ENCODE measurements at regions not wholly inside any gene's neighbourhood (a gene's known extent, or its start where the extent isn't known, plus 50 kb on each side); places are given as distances from the start of the nearest gene placed in this dataset.
A peak's percentile ranks its signal among the peaks of the same experiment; 100 is the strongest.
"Not testable (repeated sequence)": the region's sequence is repeated elsewhere in the genome, so short reads cannot be mapped to it uniquely, and the experiment has no call there.

GRCh38 chr4:62455871-62456270, 1255.7 kb downstream of the ADGRL3 start:
- peak; percentile 38 for DNase-seq (ENCODE audit: low read depth)

DNA sequence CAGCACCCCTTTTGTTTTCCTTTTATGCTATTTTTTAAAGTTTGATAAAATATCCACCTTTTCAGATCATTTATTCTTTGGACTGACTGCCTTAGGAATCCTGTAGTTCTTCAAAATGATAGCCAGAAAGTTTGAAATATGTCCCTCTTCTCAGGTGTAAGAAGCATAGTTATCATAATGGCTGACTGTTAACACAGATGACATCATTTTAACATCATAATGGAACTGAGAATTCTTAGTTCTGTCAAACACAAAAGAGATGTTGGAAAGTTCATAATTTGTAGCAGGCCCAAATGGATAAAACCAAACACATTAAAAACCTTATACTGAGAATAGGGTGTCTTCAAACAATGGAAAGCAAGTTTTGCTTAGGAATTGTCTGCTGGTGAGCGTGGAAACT, 1254.4 kb downstream of the ADGRL3 start:
- no peak for DNase-seq (ENCODE audit: low read depth)

- DNase-seq (ENCODE audit: low read depth), result no peak
Measured at GRCh38 chr4:62450740-62451139, 1250.6 kb downstream of the ADGRL3 start.

GRCh38 chr4:62449538-62449937, 1249.4 kb downstream of the ADGRL3 start:
- no peak for DNase-seq (ENCODE audit: low read depth)

DNA sequence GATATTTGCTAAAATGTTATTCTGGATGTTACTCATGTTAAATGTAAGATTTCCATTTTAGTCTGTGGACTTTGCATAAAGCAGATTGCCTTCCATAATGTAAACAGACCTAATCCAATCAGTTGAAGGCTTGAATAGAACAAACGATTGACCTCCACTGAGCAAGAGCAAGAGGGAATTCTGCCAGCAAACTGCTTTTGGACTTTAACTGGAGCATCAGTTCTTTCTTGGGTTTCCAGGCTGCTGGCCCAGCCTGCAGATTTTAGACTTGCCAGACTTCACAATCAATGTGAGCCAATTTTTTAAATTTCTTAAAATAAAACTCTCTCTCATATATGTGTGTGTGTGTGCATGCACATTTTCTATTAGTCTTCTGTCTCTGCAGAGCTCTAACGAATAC, 1248.8 kb downstream of the ADGRL3 start:
- no peak for DNase-seq (ENCODE audit: low read depth)

DNA sequence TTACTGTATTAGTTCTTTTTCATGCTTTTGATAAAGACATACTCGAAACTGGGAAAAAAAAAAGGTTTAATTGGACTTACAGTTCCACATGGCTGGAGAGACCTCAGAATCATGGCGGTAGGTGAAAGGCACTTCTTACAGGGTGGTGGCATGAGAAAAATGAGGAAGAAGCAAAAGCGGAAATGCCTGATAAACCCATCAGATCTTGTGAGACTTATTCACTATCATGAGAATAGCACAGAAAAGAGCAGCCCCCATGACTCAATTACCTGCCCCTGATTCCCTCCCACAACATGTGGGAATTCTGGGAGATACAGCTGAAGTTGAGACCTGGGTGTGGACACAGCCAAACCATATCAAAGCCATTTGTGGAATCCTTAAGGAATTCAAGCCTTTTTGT, 1238.9 kb downstream of the ADGRL3 start:
- DNase-seq (ENCODE audit: low read depth), result no peak

- no peak for DNase-seq (ENCODE audit: low read depth)
Measured at GRCh38 chr4:62434921-62435320, 1234.8 kb downstream of the ADGRL3 start.

DNA sequence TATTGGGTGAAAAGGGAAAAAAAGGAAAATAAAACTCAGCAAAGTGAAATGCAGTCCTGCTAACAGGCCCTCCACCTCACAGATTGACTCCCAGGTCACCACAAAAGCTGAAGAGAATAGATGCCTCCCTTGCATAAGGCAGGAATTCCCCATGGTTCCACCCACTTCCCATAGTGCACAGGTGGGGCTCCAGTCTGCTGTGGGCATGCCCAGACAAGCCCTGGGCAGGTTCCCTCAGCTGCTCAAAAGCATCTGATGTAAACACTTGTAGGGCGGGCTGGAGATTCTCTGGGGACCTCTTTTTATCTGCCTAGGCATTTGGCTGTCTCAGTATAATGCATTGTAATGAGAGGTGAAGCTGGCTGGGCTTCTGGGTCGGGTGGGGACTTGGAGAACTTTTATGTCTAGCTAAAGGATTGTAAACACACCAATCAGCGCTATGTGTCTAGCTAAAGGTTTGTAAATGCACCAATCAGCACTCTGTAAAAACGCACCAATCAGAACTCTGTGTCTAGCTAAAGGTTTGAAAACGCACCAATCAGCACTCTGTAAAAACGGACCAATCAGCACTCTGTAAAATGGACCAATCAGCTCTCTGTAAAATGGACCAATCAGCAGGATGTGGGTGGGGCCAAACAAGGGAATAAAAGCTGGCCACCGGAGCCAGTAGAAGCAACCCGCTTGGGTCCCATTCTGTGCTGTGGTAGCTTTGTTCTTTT, 1231.5 kb downstream of the ADGRL3 start:
- not testable (repeated sequence) for DNase-seq (ENCODE audit: low read depth)

- peak; percentile 15 for DNase-seq (ENCODE audit: low read depth)
Measured at GRCh38 chr4:62429297-62429696, 1229.2 kb downstream of the ADGRL3 start.

- DNase-seq (ENCODE audit: low read depth), result no peak
Measured at GRCh38 chr4:62415256-62415655, 1215.1 kb downstream of the ADGRL3 start.

- no peak for DNase-seq (ENCODE audit: low read depth)
Measured at GRCh38 chr4:62414563-62414962, 1214.4 kb downstream of the ADGRL3 start.

- DNase-seq (ENCODE audit: low read depth), result no peak
Measured at GRCh38 chr4:62410371-62411003, 1210.4 kb downstream of the ADGRL3 start.

- peak; percentile 17 for DNase-seq (ENCODE audit: low read depth)
Measured at GRCh38 chr4:62408454-62408853, 1208.3 kb downstream of the ADGRL3 start.

GRCh38 chr4:62407534-62407933, 1207.4 kb downstream of the ADGRL3 start:
- DNase-seq (ENCODE audit: low read depth), result no peak

DNA sequence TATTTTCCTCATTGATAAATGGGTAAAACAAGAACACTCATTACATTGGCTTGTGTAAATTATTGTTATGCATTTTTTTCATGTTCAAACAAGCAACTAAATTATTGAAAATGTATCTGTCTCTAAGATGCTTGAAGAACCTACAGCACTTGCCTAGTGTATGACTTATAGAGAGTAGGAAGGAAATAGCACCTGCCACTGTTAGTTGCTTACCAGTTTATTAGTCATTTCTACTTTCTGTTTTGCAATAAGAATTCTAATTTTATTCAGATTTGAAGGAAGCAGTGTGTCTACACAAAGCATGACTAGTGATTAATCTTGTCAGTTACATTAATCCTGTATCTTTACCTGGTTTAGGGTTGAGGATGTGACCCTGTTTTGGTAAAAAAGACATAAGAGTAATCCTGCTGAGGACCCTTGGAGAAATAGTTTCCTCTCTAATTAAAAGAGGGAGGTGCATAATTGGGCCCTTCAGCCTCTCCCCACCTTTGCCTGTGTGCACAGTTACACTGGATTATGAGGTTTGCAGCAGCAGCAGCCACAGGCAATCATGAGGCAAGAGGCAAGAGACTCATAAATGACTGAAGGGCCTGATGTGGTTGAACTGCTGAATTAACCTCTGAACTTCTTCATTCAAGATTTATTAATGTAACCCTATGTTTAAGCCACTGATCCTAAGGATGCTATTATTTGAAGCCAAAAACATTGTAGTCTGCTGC, 1202.1 kb downstream of the ADGRL3 start:
- peak; percentile 30 for DNase-seq (ENCODE audit: low read depth)

- peak; percentile 65 for DNase-seq (ENCODE audit: low read depth)
Measured at GRCh38 chr4:62399242-62399641, 1199.1 kb downstream of the ADGRL3 start.

- peak; percentile 14 for DNase-seq (ENCODE audit: low read depth)
Measured at GRCh38 chr4:62398318-62398717, 1198.2 kb downstream of the ADGRL3 start.

GRCh38 chr4:62394766-62395165, 1194.6 kb downstream of the ADGRL3 start:
- DNase-seq (ENCODE audit: low read depth), result no peak

- DNase-seq (ENCODE audit: low read depth), result no peak
Measured at GRCh38 chr4:62387808-62388207, 1187.7 kb downstream of the ADGRL3 start.

- no peak for DNase-seq (ENCODE audit: low read depth)
Measured at GRCh38 chr4:62377700-62378099, 1177.6 kb downstream of the ADGRL3 start.

DNA sequence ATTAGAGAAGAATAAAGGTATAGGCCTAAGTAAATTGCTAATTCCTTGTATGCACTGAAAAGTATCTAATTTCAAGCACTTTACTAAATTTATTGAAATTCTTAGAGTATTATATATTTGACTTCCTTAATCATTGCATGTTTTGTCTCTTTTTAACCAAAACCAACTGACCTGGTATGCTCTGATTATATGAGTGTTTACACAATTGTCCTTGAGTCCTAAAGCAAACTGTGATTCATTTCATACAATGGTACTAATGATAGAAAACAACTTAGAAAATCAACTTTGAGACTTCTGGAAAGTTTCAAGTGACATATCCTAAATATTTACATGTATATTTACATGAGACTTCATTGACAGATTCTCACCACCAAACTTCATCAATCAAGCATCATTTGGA, 1177.1 kb downstream of the ADGRL3 start:
- DNase-seq (ENCODE audit: low read depth), result no peak

DNA sequence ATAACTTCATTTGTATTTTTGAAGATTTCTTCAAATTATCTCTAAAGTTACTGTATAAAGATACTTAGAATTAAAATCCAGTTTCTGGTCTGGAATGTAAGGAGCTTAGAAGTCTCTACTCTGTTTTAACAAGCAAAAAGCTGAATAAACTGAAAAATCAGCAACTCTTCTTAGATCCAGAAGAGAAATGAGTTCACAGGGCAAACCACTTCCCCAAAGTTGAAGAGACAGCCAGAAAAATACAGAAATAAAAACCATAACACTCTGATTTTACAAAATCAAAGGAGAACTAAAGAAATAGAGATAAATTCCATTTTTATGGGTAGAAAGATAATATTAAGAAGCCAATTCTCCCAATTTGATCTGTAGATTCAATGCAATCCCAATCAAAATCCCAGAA, 1166.8 kb downstream of the ADGRL3 start:
- DNase-seq (ENCODE audit: low read depth), result no peak

DNA sequence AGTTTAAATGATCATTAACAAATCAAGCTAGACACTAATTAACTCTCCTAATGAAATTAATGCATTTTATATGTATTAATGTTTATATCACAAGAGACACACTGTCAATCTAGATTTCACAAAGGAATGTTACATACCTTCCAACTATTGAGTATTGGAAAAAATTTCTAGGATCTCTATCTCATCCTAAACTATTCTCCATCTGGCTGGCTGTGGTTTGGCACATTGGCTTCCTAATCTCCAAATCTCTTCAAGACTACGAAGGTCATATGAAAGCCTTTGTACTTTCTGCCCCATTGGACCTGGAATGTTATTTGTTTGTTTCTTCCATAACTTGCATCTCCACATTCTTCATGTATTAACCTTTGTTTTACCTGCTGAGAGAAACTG, 1160.0 kb downstream of the ADGRL3 start:
- DNase-seq (ENCODE audit: low read depth), result no peak

Data from ELR (cell line).